ENCODE measurements at regions not wholly inside any gene's neighbourhood (a gene's known extent, or its start where the extent isn't known, plus 50 kb on each side); places are given as distances from the start of the nearest gene placed in this dataset.

GRCh38 chr3:177837951-177838655 lies 640.8 kb upstream of the TBL1XR1 start:
- no peaks in the 10 kb centered on the region for H3K27me3 ChIP-seq (replicated peaks; ENCODE audit: insufficient read depth, low read length)
- no peaks in the 10 kb centered on the region for H3K9me3 ChIP-seq (replicated peaks; ENCODE audit: insufficient read depth, low read length)
- H3F3A ChIP-seq (ENCODE audit: insufficient read depth, low read length) = no peaks in the 10 kb centered on the region
- no peaks in the 10 kb centered on the region for H3K79me2 ChIP-seq (ENCODE audit: low read length)
- no peak overlapping the region for H3K4me2 ChIP-seq (ENCODE audit: low read depth, low read length)
- no peak overlapping the region for H3K4me3 ChIP-seq (ENCODE audit: low read length)
- no peak overlapping the region for H3K27ac ChIP-seq (ENCODE audit: low read length)
- DNase-seq = no peak
- no peaks in the 10 kb centered on the region for H4K20me1 ChIP-seq (ENCODE audit: insufficient read depth, low read length)
- H3K9ac ChIP-seq (ENCODE audit: low read length) = no peak overlapping the region
- H3K36me3 ChIP-seq (replicated peaks; ENCODE audit: insufficient read depth, low read length) = no peaks in the 10 kb centered on the region
- no peaks in the 10 kb centered on the region for H3K9me2 ChIP-seq (replicated peaks; ENCODE audit: insufficient read depth, low read length)
- no peak overlapping the region for H2AFZ ChIP-seq (ENCODE audit: low read length)
- H3K4me1 ChIP-seq (ENCODE audit: low read length) = no peaks in the 10 kb centered on the region
- no peak for TF ChIP-seq EZH2 (optimal IDR thresholded peaks at IDR 0.05; ENCODE audit: low read depth, low read length)
- no peak for TF ChIP-seq EZH2phosphoT487 (IDR thresholded peaks at IDR 0.05; ENCODE audit: low read length)
- no peak for TF ChIP-seq CTCF (IDR thresholded peaks at IDR 0.05; ENCODE audit: low read length)

- Histone ChIP-seq H3K79me2 (ENCODE audit: low read length) (no peaks in the 10 kb centered on the region), H3K4me1 (ENCODE audit: low read length) (no peaks in the 10 kb centered on the region), H3K9ac (ENCODE audit: low read length) (no peak overlapping the region), H3K27me3 (replicated peaks; ENCODE audit: insufficient read depth, low read length) (no peaks in the 10 kb centered on the region), H3K9me2 (replicated peaks; ENCODE audit: insufficient read depth, low read length) (no peaks in the 10 kb centered on the region), H2AFZ (ENCODE audit: low read length) (no peak overlapping the region), H3K27ac (ENCODE audit: low read length) (no peak overlapping the region), H4K20me1 (ENCODE audit: insufficient read depth, low read length) (no peaks in the 10 kb centered on the region), H3F3A (ENCODE audit: insufficient read depth, low read length) (no peaks in the 10 kb centered on the region), H3K9me3 (replicated peaks; ENCODE audit: insufficient read depth, low read length) (no peaks in the 10 kb centered on the region), H3K4me2 (ENCODE audit: low read depth, low read length) (no peak overlapping the region), H3K36me3 (replicated peaks; ENCODE audit: insufficient read depth, low read length) (no peaks in the 10 kb centered on the region), H3K4me3 (ENCODE audit: low read length) (no peak overlapping the region)
- DNase-seq = no peak
- TF ChIP-seq CTCF (IDR thresholded peaks at IDR 0.05; ENCODE audit: low read length) (no peak), EZH2 (optimal IDR thresholded peaks at IDR 0.05; ENCODE audit: low read depth, low read length) (no peak)
These were observed 641.6 kb upstream of the TBL1XR1 start for GRCh38 chr3:177838766-177839350.

DNA sequence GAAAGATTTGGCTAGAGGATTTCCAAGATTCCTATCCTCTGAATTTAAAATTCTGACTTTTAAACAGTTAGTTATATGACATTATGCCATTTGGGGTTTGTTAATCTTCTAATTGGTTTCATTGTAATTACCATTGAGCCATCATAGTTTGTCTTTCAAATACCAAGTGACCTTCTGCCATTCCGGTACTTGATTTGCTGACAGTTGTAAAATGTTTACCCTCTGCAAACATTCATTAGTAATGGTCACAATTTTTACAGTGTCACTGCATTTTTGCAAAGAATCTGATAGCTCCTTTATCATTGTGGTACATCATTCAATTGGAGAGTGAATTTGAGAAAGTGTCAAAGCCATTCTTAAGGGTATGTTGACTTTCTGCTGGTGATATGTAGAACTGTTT lies 645.0 kb upstream of the TBL1XR1 start:
- H3K9me3 ChIP-seq (replicated peaks; ENCODE audit: insufficient read depth, low read length) = no peaks in the 10 kb centered on the region
- H4K20me1 ChIP-seq (ENCODE audit: insufficient read depth, low read length) = no peaks in the 10 kb centered on the region
- H3K4me3 ChIP-seq (ENCODE audit: low read length) = no peak overlapping the region
- H3K36me3 ChIP-seq (replicated peaks; ENCODE audit: insufficient read depth, low read length) = no peaks in the 10 kb centered on the region
- no peak for DNase-seq
- no peaks in the 10 kb centered on the region for H3K27me3 ChIP-seq (replicated peaks; ENCODE audit: insufficient read depth, low read length)
- H3K79me2 ChIP-seq (ENCODE audit: low read length) = no peaks in the 10 kb centered on the region
- H3K9me2 ChIP-seq (replicated peaks; ENCODE audit: insufficient read depth, low read length) = no peaks in the 10 kb centered on the region
- H3K4me1 ChIP-seq (ENCODE audit: low read length) = no peaks in the 10 kb centered on the region
- H3F3A ChIP-seq (ENCODE audit: insufficient read depth, low read length) = no peaks in the 10 kb centered on the region
- H3K9ac ChIP-seq (ENCODE audit: low read length) = no peak overlapping the region
- no peak overlapping the region for H2AFZ ChIP-seq (ENCODE audit: low read length)
- no peak overlapping the region for H3K27ac ChIP-seq (ENCODE audit: low read length)
- TF ChIP-seq EZH2 (optimal IDR thresholded peaks at IDR 0.05; ENCODE audit: low read depth, low read length) (no peak), CTCF (IDR thresholded peaks at IDR 0.05; ENCODE audit: low read length) (no peak), EZH2phosphoT487 (IDR thresholded peaks at IDR 0.05; ENCODE audit: low read length) (no peak)
- H3K4me2 ChIP-seq (ENCODE audit: low read depth, low read length) = no peak overlapping the region

Data from MM.1S (cell line).